H1 (cell line): ENCODE measurements at regions not wholly inside any gene's neighbourhood (a gene's known extent, or its start where the extent isn't known, plus 50 kb on each side); places are given as distances from the start of the nearest gene placed in this dataset.

Experiments used
- CTCF ChIA-PET: fragments of 300-600 bp; sonication (Branson Sonifier 250); formaldehyde crosslinking; loops from one replicate; lab custom pipeline; 2021; ENCODE audit not compliant: partially characterized antibody; lab: Charles Lee
- POLR2A ChIA-PET: fragments of 300-600 bp; sonication (Branson Sonifier 250); formaldehyde crosslinking; loops from one replicate; lab custom pipeline; 2021; ENCODE audit warnings: inconsistent platforms; ENCODE audit not compliant: partially characterized antibody; lab: Charles Lee
- DNase-seq, 2 experiments: peaks; one replicate each; pipeline versions ENCODE4 v3.0.0 to v3.0.0-alpha.2; 2010 to 2022; ENCODE audit warnings: low spot score in 2 of 2, low read depth in 1 of 2, mixed read lengths in 1 of 2
- FAIRE-seq: peaks from 2 replicates; lab custom pipeline; 2011; peaks lifted over from hg19 to GRCh38; lab: Jason Lieb, UNC
- H2AFZ ChIP-seq: 2 replicates; pipeline ENCODE4 v1.8.1; 2012; ENCODE audit warnings: low read length, inconsistent platforms
- H2AK5ac ChIP-seq: 2 replicates; pipeline ENCODE4 v1.6.1; 2013; ENCODE audit warnings: low read depth, low read length
- H2BK120ac ChIP-seq: replicated peaks from 2 replicates; pipeline ENCODE3; 2013; ENCODE audit warnings: low read depth, low read length, inconsistent platforms
- H2BK12ac ChIP-seq: 2 replicates; pipeline ENCODE4 v1.6.1; 2013; ENCODE audit warnings: low read depth, low read length
- H2BK15ac ChIP-seq: 2 replicates; pipeline ENCODE4 v1.6.1; 2013; ENCODE audit warnings: low read length
- H2BK20ac ChIP-seq: 2 replicates; pipeline ENCODE4 v1.6.1; 2013; ENCODE audit warnings: low read length
- H2BK5ac ChIP-seq: 2 replicates; pipeline ENCODE4 v1.6.1; 2013; ENCODE audit warnings: low read depth, low read length
- H3K14ac ChIP-seq: 2 replicates; pipeline ENCODE4 v1.6.1; 2013; ENCODE audit warnings: inconsistent platforms; ENCODE audit not compliant: insufficient read length
- H3K18ac ChIP-seq: 2 replicates; pipeline ENCODE4 v1.6.1; 2013; ENCODE audit warnings: low read length; ENCODE audit errors: extremely low read depth
- H3K23ac ChIP-seq: 2 replicates; pipeline ENCODE4 v1.6.1; 2013; ENCODE audit warnings: inconsistent platforms; ENCODE audit not compliant: insufficient read length
- H3K23me2 ChIP-seq: 2 replicates; pipeline ENCODE4 v1.6.1; 2013; ENCODE audit warnings: low read depth, low read length
- H3K27ac ChIP-seq: 2 replicates; pipeline ENCODE4 v1.6.1; 2011; ENCODE audit warnings: low read depth, low read length, inconsistent platforms
- H3K27me3 ChIP-seq, 4 experiments: replicated peaks in 1 of 4; 1 replicate in 1 of 4; 2 replicates in 3 of 4; pipeline versions ENCODE4 v1.6.1 to v1.8.1; 2011 to 2013; ENCODE audit warnings: low read length in 3 of 4, mild to moderate bottlenecking in 3 of 4, inconsistent platforms in 2 of 4, mixed read lengths in 2 of 4, moderate library complexity in 1 of 4; ENCODE audit not compliant: control insufficient read depth in 3 of 4, insufficient read depth in 3 of 4; ENCODE audit errors: extremely low read depth in 1 of 4
- H3K36me3 ChIP-seq, 4 experiments: 2 replicates each; pipeline versions ENCODE4 v1.6.1 to v1.8.1; 2011 to 2013; ENCODE audit warnings: mild to moderate bottlenecking in 4 of 4, low read length in 3 of 4, moderate library complexity in 2 of 4, control low read depth in 1 of 4, inconsistent platforms in 1 of 4; ENCODE audit not compliant: insufficient read depth in 4 of 4, control insufficient read depth in 2 of 4
- H3K4ac ChIP-seq: replicated peaks from 2 replicates; pipeline ENCODE3; 2013; ENCODE audit warnings: low read length, low read depth, mixed read lengths, inconsistent platforms; ENCODE audit not compliant: insufficient read length
- H3K4me1 ChIP-seq, 4 experiments: replicated peaks in 1 of 4; 1 replicate in 1 of 4; 2 replicates in 3 of 4; pipeline versions ENCODE4 v1.6.1 to v1.8.1; 2011 to 2013; ENCODE audit warnings: low read length in 3 of 4, inconsistent platforms in 2 of 4, mixed read lengths in 1 of 4; ENCODE audit not compliant: insufficient read depth in 4 of 4, control insufficient read depth in 3 of 4
- H3K4me2 ChIP-seq, 2 experiments: 2 replicates each; pipeline versions ENCODE4 v1.6.1 to v1.8.1; 2011 to 2013; ENCODE audit warnings: low read depth in 2 of 2, low read length in 2 of 2, control low read depth in 1 of 2, inconsistent platforms in 1 of 2, mild to moderate bottlenecking in 1 of 2; ENCODE audit not compliant: insufficient read depth in 1 of 2
- H3K4me3 ChIP-seq, 4 experiments: fragments of 200-600, 300-600 bp in 1 of 4; sonication (generic), shearing (Covaris generic), sonication (Bioruptor Twin) in 1 of 4; 2 replicates each; pipeline versions ENCODE4 v1.5.1 to v1.8.1; 2011 to 2016; ENCODE audit warnings: low read length in 4 of 4, low read depth in 3 of 4, control low read depth in 2 of 4, inconsistent platforms in 2 of 4, mild to moderate bottlenecking in 2 of 4, mixed read lengths in 1 of 4, moderate library complexity in 1 of 4; ENCODE audit not compliant: insufficient read depth in 2 of 4; ENCODE audit errors: extremely low read depth in 1 of 4
- H3K56ac ChIP-seq: replicated peaks from 2 replicates; pipeline ENCODE3; 2013; ENCODE audit warnings: low read depth, mild to moderate bottlenecking, mixed read lengths, low read length, inconsistent platforms; ENCODE audit not compliant: insufficient read length
- H3K79me1 ChIP-seq: 2 replicates; pipeline ENCODE4 v1.6.1; 2013; ENCODE audit warnings: low read depth, low read length, control low read depth
- H3K79me2 ChIP-seq, 2 experiments: 2 replicates each; pipeline versions ENCODE4 v1.6.1 to v1.8.1; 2012 to 2013; ENCODE audit warnings: low read length in 2 of 2, mild to moderate bottlenecking in 2 of 2, inconsistent platforms in 1 of 2; ENCODE audit not compliant: insufficient read depth in 2 of 2, control insufficient read depth in 1 of 2
- H3K9ac ChIP-seq, 4 experiments: replicated peaks in 1 of 4; 1 replicate in 1 of 4; 2 replicates in 3 of 4; pipeline versions ENCODE4 v1.6.1 to v1.8.1; 2011 to 2013; ENCODE audit warnings: low read depth in 3 of 4, low read length in 3 of 4, control low read depth in 2 of 4, mild to moderate bottlenecking in 2 of 4, moderate library complexity in 2 of 4, inconsistent platforms in 1 of 4; ENCODE audit errors: extremely low read depth in 1 of 4
- H3K9me3 ChIP-seq, 2 experiments: 2 replicates each; pipeline versions ENCODE4 v1.6.1 to v1.8.1; 2012 to 2013; ENCODE audit warnings: mild to moderate bottlenecking in 2 of 2, moderate library complexity in 2 of 2, control low read depth in 1 of 2, inconsistent platforms in 1 of 2, low read depth in 1 of 2, low read length in 1 of 2, mixed read lengths in 1 of 2; ENCODE audit not compliant: insufficient read depth in 2 of 2
- H4K20me1 ChIP-seq, 2 experiments: replicated peaks in 1 of 2; 2 replicates each; pipeline versions ENCODE3 to v1.8.1; 2011 to 2013; ENCODE audit warnings: inconsistent platforms in 2 of 2, low read length in 2 of 2, mild to moderate bottlenecking in 1 of 2; ENCODE audit not compliant: insufficient read depth in 2 of 2, control insufficient read depth in 1 of 2
- H4K5ac ChIP-seq: 2 replicates; pipeline ENCODE4 v1.6.1; 2013; ENCODE audit warnings: low read length, low read depth, mixed read lengths, inconsistent platforms; ENCODE audit not compliant: insufficient read length
- H4K8ac ChIP-seq: 2 replicates; pipeline ENCODE4 v1.8.0; 2013; ENCODE audit warnings: mild to moderate bottlenecking, moderate library complexity, low read length, inconsistent platforms; ENCODE audit not compliant: insufficient read depth; ENCODE audit errors: extremely low read depth
- H4K91ac ChIP-seq: replicated peaks from 2 replicates; pipeline ENCODE3; 2013; ENCODE audit warnings: low read length, mixed read lengths, inconsistent platforms; ENCODE audit not compliant: insufficient read length
- CREB1 ChIP-seq: IDR thresholded peaks from 2 replicates; pipeline ENCODE4 v1.6.1; 2012; ENCODE audit warnings: inconsistent platforms
- EP300 ChIP-seq, 2 experiments: IDR thresholded peaks; 1 replicate in 1 of 2; 2 replicates in 1 of 2; pipeline ENCODE4 v1.6.1; 2011 to 2012; ENCODE audit warnings: low read depth in 2 of 2, low read length in 2 of 2, mild to moderate bottlenecking in 2 of 2, borderline replicate concordance in 1 of 2, inconsistent platforms in 1 of 2, moderate library complexity in 1 of 2
- RAD21 ChIP-seq, 2 experiments: IDR thresholded peaks in 1 of 2; conservative IDR thresholded peaks in 1 of 2; 2 replicates each; pipeline ENCODE4 v1.6.1; 2011; ENCODE audit warnings: low read depth in 2 of 2, low read length in 2 of 2, improper control_type of control experiment in 1 of 2, inconsistent platforms in 1 of 2, mild to moderate bottlenecking in 1 of 2, moderate library complexity in 1 of 2
- RBBP5 ChIP-seq: IDR thresholded peaks from 2 replicates; pipeline ENCODE4 v1.7.1; 2012; ENCODE audit warnings: low read depth, mild to moderate bottlenecking, inconsistent platforms, low read length, moderate library complexity, borderline replicate concordance
- RFX5 ChIP-seq: IDR thresholded peaks from 2 replicates; pipeline ENCODE4 v1.6.1; 2011; ENCODE audit warnings: low read depth, low read length, improper control_type of control experiment, borderline replicate concordance
- SP4 ChIP-seq: IDR thresholded peaks from 2 replicates; pipeline ENCODE4 v1.6.1; 2012; ENCODE audit warnings: low read length, inconsistent platforms
- TAF1 ChIP-seq: IDR thresholded peaks from 2 replicates; pipeline ENCODE4 v1.6.1; 2011; ENCODE audit warnings: mild to moderate bottlenecking, low read depth, low read length
- TCF12 ChIP-seq: IDR thresholded peaks from 2 replicates; pipeline ENCODE4 v1.6.1; 2011; ENCODE audit warnings: low read depth, mild to moderate bottlenecking, low read length
- WGBS, 2 experiments: shearing (Covaris generic) in 1 of 2; methylation state at CpG; one replicate each; pipeline versions ENCODE4 v1.1.6 to v1.1.7; 2013 to 2015; ENCODE audit warnings: low lambda C conversion rate in 2 of 2, mixed read lengths in 2 of 2, inconsistent platforms in 1 of 2, low coverage in 1 of 2, missing lambda C conversion rate in 1 of 2; ENCODE audit not compliant: insufficient replicate concordance in 2 of 2, insufficient coverage in 1 of 2, insufficient read length in 1 of 2; ENCODE audit errors: extremely low coverage in 1 of 2, missing lambda C conversion rate in 1 of 2; 5-methylcytosine and 5-hydroxymethylcytosine counted together

DNA sequence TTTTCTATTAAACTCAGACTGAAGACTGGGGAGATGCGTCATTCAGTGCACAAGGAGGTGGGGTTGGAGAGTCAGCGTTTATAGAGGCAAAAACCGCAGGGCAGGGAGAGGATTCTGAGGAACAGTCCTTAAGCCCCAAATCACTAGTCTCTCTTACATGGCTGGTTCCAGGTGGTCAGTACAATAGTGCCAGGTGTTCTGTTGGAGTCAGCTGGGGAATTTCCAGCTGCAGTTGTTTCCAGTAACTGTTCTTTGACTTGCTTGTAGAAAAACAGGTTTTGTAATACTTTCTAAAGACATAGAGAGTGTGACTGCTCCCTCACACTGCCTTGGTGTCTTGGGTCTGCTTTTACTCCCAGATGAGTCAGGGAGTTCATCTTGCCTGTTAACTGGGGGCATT, 192.2 kb downstream of the TMTC3 start:
- peak overlapping the region; percentile 78 for H2AFZ ChIP-seq
- no peak overlapping the region for H2BK12ac ChIP-seq
- no peak overlapping the region for H3K27ac ChIP-seq

More for the DNA sequence above, 192.2 kb downstream of the TMTC3 start:
- no peak overlapping the region for H3K4ac ChIP-seq
- no peak overlapping the region for H3K56ac ChIP-seq
- H4K8ac ChIP-seq, result no peak overlapping the region
- DNase-seq (peak in 1 of 2 experiments; percentile 3), FAIRE-seq (no peak)
- WGBS, 2 experiments, result 83% methylated on average over 3 of the region's 3 CpGs; no CpG with 5 or more reads in 1 of the 2 experiments
- H3K79me2 ChIP-seq, result no peaks in the 10 kb centered on the region
- no peaks in the 10 kb centered on the region for H3K36me3 ChIP-seq
- no peaks in the 10 kb centered on the region for H3K79me1 ChIP-seq
- H4K91ac ChIP-seq, result no peak overlapping the region
- H3K14ac ChIP-seq, result no peak overlapping the region
- no peak overlapping the region for H3K4me3 ChIP-seq
- H3K4me1 ChIP-seq, result no peaks in the 10 kb centered on the region
- no peak overlapping the region for H2BK20ac ChIP-seq
- no peaks in the 10 kb centered on the region for H3K27me3 ChIP-seq
- ChIA-PET POLR2A (no interaction called here), CTCF (interaction anchor here (0.6 kb wide), 1 partner anchor 1743 kb away, joined by 3 read pairs; no protein-coding TSS in a partner anchor)
- H3K9ac ChIP-seq, result no peak overlapping the region
- no peak overlapping the region for H2BK120ac ChIP-seq
- TF ChIP-seq TAF1 (no peak), RAD21 (IDR thresholded peaks at IDR 0.05 in 1 of 2, conservative IDR thresholded peaks at IDR 0.05 in 1 of 2; ENCODE audit: low read depth in 2 of 2, low read length in 2 of 2) (no peak), CREB1 (no peak), TCF12 (peak; percentile 96), EP300 (IDR thresholded peaks at IDR 0.05; ENCODE audit: borderline replicate concordance in 1 of 2, low read depth in 2 of 2, low read length in 2 of 2) (0 out of 3 replicates have a peak, but pooled peaks of 1 of the 2 experiments have one; percentile 19), RBBP5 (no peak), SP4 (no peak), RFX5 (no peak)
- H2AK5ac ChIP-seq, result no peak overlapping the region
- no peak overlapping the region for H2BK5ac ChIP-seq
- H3K23ac ChIP-seq, result no peak overlapping the region
- no peak overlapping the region; a peak in 1 of 4 replicates for H3K4me2 ChIP-seq
- H2BK15ac ChIP-seq, result no peak overlapping the region
- H4K20me1 ChIP-seq, result no peaks in the 10 kb centered on the region
- H3K23me2 ChIP-seq, result no peaks in the 10 kb centered on the region
- H3K9me3 ChIP-seq, result 0 out of 4 replicates have a peak, but pooled peaks cover 4 to 5% of the 10 kb centered on the region in 2 experiments
- H4K5ac ChIP-seq, result no peak overlapping the region
- no peak overlapping the region for H3K18ac ChIP-seq
